HG03469 (cell line): ENCODE measurements at regions not wholly inside any gene's neighbourhood (a gene's known extent, or its start where the extent isn't known, plus 50 kb on each side); places are given as distances from the start of the nearest gene placed in this dataset.
"Not testable (repeated sequence)": the region's sequence is repeated elsewhere in the genome, so short reads cannot be mapped to it uniquely, and the experiment has no call there.

Source experiments
- ATAC-seq: cut with Tn5 transposase; IDR thresholded peaks from one replicate; pipeline ENCODE4 v1.9.1; 2021; ENCODE audit warnings: mild to moderate bottlenecking, moderate library complexity, moderate number of reproducible peaks; ENCODE audit not compliant: unreplicated experiment

DNA sequence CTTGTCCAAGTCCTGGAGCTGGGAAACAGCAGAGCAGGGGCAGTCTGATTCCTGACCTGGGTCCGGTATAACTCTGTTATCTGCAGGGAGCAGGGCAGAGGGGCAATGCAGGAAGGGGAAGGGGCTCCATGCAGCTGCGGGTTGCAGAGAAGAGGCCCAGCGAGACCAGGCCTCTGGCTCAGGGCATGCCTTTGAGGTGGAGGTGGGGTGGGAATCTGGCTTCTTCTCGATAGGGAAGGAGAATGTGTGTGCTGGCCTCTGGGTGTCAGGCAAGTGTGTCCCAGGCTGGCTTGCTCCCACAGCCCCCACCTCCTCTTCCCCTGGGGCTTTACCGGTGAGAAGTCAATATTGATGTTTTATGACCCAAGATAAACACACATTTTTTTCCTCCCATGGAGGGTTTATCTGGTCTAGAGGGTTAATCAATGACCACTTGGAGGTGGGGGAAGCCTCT, 187.1 kb upstream of the HAAO start:
- ATAC-seq, result no peak

DNA sequence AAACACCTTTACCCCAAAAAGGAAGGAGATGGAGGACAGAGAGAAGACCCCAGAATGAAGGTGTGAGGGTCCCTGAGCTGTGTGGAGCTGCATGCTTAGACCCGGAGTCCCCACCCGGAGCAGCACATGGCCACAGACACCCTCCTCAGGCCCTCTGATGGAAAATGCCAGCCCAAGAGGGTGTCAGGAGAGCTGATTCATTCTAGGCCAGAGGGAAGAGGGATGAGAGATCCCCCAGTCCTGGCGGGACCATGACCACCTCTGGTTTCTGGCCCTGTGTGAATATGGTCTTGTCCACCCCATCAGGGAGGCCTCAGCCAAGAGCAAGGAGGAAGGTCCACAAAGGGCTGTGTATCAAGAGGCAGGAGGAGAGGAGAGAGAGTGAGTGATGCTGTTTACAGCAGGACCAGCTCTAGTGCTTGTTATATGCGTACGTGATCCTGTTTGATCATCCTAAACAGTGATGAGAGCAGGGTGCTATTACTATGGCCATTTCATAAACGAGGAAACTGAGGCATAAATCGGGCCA, 186.6 kb upstream of the HAAO start:
- ATAC-seq, result no peak

DNA sequence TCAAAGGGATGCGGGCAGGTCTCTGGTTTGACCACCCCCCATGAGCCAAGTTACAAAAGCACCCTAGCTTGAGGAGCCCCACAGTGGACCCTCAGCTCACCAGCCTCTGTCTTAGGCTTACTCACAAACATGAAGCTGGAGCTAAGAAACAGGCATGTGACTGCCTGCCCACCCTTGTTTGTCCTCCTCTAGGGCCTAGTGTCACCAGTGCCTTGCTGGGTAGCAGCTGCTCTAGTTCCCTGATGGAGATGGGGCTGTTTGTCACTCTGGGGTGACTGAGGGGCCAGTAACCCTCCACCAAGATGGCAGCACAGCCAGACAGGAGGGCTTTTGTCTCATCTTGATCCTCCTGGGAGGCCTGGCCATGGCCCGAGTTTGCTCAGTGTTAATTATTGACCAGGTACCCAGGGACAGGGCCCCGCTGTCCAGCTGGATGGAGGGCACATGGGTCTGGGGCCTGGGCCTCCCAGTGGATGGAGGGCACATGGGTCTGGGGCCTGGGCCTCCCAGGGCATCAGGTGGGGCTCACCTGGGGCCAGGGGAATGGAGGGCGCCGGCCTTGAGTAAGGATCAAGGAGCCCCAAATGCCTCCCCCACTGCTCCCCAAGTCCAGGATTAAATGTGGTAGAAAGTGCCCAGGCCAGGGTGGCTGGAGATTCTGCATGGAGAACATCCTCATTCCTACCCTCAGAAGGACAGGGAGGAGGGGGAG, 185.9 kb upstream of the HAAO start:
- ATAC-seq, result no peak

GRCh38 chr2:42977270-42978174, 185.1 kb upstream of the HAAO start:
- ATAC-seq, result no peak

DNA sequence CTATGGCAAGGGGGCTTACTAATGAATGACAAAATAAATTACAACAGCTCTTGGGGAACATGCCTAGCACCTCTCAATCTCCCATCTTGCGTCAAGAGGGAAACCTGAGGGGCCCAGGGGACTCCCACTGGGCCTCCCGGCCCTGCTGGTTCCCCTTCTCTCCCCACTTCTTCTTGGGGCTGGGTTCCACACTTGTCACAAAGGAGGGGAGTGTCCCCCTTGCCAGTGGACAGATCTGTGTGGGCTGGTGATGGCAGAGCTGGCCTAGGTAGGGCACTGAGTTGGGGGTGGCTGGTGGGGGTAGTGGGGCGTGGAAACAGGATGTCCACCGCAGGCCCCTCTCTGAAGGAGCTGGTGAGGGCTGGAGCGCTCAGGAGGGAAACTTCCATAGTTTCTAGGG, 184.0 kb upstream of the HAAO start:
- no peak for ATAC-seq

DNA sequence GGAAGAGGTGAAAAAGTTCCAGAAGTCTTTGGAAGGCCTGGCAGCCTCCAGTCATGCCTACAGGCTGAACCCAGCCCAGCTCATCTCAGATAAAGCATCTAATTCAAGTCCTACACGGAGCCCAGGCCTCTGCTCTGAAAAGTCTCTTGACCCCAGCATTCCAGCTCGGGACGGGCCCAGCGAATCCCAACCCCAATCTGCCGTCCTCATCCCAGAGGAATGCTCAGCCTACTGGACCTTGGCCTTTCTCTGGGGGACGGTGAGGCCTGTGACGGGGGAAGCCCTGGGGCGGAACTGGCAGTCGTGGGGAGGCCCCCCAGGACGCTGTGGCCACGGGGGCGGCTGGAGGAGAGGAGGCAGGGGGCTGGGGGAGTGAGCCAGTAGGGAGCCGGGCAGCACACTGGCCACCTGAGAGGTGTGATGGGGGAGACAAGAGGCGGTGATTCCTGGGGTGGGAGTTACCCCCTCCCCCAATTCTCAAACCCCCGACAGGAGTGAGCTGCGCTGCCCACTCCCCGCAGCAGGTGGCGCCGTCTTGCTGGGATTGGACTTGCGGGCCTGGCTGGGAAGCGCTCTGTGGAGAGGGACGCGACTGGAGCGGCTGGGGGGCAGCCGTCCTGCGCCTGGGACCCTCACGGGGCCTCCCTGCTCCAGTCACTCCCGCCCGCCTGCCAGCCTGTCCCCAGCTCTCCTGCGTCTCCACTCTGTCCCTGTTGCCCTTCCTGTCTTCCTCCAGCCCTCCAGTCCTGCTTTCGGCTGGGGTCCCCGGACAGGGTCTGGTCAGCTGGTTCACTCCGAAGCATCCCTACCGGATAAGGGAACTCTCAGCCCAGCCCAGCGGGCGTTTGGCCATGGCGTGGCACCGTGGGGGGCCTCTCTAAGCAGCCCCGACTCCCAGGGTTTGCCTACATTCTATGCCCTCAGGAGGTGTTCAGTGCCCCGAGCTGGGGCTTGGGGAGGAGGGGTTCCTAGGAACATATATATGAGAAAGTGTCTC, 182.6 kb upstream of the HAAO start:
- ATAC-seq, result no peak

GRCh38 chr2:42974169-42974720, 181.9 kb upstream of the HAAO start:
- ATAC-seq, result no peak

DNA sequence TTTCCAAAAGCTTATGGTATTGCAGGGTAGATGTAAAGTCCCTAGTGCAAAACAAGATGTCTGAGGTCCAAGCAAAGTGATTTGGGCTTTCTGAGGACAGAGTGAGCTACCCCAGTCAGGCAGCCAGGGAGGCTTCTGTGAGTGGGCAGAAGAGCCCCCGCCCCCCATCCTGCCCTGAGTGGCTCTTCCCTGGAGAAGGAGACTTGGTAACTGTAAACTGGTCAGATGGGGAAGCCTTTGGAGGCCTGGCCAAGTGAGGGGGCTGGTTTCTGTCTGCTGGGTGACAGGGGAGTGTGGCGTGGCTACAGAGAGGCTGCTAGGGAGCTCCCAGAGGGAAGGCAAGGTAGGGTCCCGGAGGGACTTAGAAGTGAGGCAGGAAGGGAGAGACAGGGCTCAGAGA, 181.3 kb upstream of the HAAO start:
- no peak for ATAC-seq

GRCh38 chr2:42972933-42973516, 180.6 kb upstream of the HAAO start:
- ATAC-seq, result not testable (repeated sequence)

GRCh38 chr2:42971947-42972736, 179.8 kb upstream of the HAAO start:
- ATAC-seq, result no peak

DNA sequence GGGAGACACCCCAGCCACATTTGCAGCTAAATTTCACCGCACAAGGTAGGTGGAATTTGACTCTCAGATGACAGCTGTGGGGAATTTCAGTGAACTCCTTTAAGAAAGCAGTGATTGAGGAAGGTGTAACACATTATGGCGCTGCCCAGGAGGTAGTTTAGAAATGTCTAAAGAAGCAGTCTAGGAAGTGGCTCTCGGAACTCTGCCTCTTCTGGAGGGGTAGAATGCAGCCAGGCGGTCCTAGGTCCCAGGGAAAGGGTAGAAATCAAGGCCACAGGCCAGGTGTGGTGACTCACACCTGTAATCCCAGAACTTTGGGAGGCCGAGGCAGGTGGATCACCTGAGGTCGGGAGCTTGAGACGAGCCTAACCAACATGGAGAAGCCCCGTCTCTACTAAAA, 179.0 kb upstream of the HAAO start:
- ATAC-seq, result no peak

DNA sequence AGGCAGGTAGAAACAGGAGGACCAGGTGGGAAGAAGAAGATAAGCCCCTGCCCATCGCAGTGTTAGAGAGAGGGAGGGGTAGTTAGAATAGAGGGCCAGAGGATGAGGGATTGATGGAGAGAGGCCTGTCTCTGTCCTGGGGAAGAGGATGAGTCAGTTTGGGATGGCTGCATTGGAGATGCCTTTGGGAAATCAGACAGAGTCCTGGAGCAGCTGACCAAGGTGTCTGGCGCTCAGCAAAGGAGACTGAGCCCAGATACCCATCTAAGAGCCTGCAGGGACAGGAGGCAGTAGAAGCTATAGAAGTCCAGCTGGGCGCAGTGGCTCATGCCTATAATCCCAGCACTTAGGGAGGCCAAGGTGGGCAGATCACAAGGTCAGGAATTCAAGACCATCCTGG, 177.8 kb upstream of the HAAO start:
- no peak for ATAC-seq

DNA sequence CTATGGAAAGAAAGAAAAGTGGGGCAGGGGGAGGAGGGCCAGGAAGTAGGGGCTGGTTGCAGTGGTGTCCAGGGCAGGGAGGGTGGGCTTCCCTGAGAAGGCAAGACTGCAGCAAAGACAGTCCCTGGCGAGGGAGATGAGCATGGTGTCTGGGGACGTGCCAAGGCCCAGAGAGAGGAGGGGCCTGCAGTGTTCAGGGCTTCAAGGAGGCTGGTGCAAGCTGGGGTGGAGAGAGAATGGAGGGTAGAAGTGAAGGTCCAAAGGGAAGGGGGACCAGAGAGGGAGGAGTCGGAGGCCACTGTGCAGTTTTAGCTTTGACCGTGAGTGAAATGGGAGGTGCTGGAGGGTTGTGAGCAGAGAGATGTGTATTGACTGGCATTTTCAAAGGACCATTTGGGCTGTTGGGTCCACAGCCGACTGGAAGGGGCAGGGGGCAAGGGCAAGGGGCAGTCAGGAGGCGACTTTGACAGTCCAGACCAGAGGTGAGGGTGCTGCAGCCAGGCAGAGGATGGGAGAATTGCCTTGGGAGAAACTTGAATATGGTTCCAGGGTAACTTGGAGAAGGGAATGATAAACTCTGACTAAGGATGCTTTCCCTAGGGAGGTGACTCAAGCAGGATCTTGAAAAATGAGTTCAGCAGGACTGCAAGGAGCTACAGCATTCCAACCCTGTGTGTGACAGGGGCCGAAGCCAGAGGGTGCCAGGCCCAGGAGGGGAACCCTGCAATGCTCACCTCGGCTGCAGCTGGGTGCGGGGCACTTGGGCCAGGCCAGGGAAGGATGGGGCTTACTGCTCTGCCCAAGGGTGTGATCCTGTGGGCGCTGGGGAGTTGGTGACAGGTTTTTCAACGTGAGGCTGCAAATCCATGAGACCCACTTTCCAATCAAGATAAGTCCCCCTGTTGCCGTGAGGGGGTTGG, 177.1 kb upstream of the HAAO start:
- ATAC-seq, result no peak

DNA sequence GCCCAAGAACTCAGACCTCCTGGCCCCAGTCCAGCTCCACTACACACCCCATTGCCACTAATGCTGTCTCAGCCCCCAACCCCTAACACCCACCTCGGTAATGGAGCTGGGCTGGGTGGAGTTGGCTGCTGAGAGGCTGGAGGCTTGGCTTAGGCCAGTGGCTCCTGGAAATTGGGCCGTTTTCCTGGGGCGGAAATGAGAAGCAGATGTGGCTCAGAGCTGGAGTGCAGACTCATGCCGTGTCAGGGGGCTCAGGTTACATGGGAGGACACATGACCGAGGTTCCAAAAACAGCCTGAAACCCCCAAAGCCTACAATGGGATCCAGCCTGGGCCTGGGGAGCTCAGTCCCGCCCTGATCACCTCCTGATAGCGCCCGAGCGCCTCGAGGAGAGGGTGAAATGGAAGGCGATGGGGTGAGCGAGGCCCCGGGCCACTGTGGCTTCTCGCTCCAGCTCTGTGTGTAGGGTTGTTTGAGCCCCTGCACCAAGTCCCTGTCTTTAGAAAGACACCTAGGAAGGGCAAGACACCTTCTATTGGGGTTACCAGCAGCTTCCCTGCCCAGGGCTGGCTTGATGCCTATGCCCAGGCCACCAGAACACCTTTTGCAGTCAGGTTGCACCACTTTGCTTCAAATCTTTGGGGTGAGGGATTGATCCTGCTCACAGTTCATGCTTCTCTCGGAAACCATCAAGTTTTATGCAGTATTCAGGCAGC, 175.7 kb upstream of the HAAO start:
- no peak for ATAC-seq

DNA sequence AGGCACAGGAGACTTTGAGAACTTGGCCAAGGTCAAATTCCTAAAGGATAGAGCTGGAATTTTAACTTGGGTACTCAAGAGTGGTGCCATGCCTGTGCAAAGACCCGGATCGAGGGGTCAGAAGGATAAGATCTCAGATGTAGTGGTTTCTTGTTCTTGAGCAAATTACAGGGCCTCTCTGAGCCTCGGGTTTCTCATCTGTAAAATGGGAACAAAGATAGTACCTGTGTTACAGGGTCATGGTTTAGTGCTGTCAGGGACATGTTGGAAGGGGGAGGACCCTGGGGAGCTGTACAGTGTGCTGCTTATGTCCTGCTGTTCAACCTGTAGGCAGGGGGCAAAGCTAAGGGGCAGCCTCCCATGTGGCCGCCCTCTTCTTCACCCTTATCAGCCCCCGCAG, 173.5 kb upstream of the HAAO start:
- no peak for ATAC-seq

GRCh38 chr2:42965196-42965595, 172.8 kb upstream of the HAAO start:
- no peak for ATAC-seq

DNA sequence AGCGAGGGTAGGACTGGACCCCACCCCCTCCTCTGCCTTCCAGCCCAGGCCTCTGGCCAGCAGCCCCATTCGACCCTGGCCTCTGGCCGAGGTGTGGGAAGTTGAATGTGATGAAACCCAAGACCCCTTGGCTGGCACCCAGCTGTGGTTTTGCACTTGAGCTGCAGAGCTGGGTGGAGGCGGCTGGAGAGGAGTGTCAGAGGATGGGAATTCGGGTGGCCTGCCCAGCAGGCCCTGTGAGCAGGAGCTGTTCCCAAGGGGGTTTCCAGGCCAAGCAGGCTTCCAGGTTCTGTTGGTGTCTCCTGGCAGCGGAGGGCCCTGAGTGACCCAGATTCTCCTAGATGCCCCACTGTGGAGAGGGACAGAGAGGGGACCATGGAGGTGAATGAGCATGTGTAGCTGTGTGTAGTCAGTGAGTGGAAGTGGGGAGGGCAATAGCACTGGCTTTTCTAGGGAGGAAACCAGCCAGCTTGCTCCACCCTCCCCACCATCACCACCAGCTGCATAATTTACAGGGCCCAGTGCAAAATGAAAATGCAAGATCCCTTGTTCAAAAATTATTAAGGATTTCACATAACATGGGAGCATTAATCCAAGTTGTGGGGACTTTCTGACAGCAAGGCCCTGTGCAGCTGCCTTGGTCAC, 172.2 kb upstream of the HAAO start:
- ATAC-seq, result no peak
